Activated naive CD4-positive, alpha-beta T cell treated with anti-CD3 and anti-CD28 coated beads for 36 hours (primary cell): ENCODE measurements at regions not wholly inside any gene's neighbourhood (a gene's known extent, or its start where the extent isn't known, plus 50 kb on each side); places are given as distances from the start of the nearest gene placed in this dataset.

Experiments used
- CTCF ChIA-PET: fragments of 350-600 bp; sonication (Branson Sonifier 250); formaldehyde crosslinking; loops from one replicate; lab custom pipeline; 2021; ENCODE audit warnings: antibody characterized with exemption; lab: Charles Lee
- DNase-seq: peaks from one replicate; pipeline ENCODE4 v3.0.0-alpha.2; 2020
- H3K27ac Mint-ChIP-seq: one replicate; pipeline ENCODE4 v1.8.0; 2021; ENCODE audit warnings: mild to moderate bottlenecking, mixed read lengths
- H3K27me3 Mint-ChIP-seq: one replicate; pipeline ENCODE4 v1.8.0; 2021; ENCODE audit warnings: low read depth, mixed read lengths
- H3K36me3 Mint-ChIP-seq: one replicate; pipeline ENCODE4 v1.8.0; 2021; ENCODE audit warnings: low read depth, mixed read lengths
- H3K4me1 Mint-ChIP-seq: one replicate; pipeline ENCODE4 v1.8.0; 2021; ENCODE audit warnings: low read depth, mixed read lengths
- H3K4me3 Mint-ChIP-seq: one replicate; pipeline ENCODE4 v1.8.0; 2021; ENCODE audit warnings: mild to moderate bottlenecking, moderate library complexity, mixed read lengths
- H3K9me3 Mint-ChIP-seq: one replicate; pipeline ENCODE4 v1.8.0; 2021; ENCODE audit warnings: mixed read lengths
- intact Hi-C: fragments of 100-400 bp; cut with micrococcal nuclease; formaldehyde crosslinking; loops from one replicate; pipeline ENCODE4 v1.15.1; 2023

GRCh38 chr9:86471171-86471815 is 117.1 kb upstream of the TUT7 start:
- Mint-ChIP-seq H3K27ac (no peak overlapping the region), H3K4me3 (no peak overlapping the region), H3K9me3 (no peaks in the 10 kb centered on the region), H3K4me1 (no peaks in the 10 kb centered on the region), H3K36me3 (no peaks in the 10 kb centered on the region), H3K27me3 (peaks cover 16% of the 10 kb centered on the region)
- DNase-seq, result no peak
- intact Hi-C loops, result no loop called here
- CTCF ChIA-PET, result interaction anchor here (0.6 to 0.9 kb wide), 2 partner anchors 9 to 10 kb away, joined by 3 read pairs; no protein-coding TSS in a partner anchor

GRCh38 chr9:86470326-86470725 is 116.1 kb upstream of the TUT7 start:
- H3K9me3 Mint-ChIP-seq, result no peaks in the 10 kb centered on the region
- H3K4me3 Mint-ChIP-seq, result no peak overlapping the region
- DNase-seq, result no peak
- peaks cover 16% of the 10 kb centered on the region for H3K27me3 Mint-ChIP-seq
- intact Hi-C loops, result no loop called here
- no peak overlapping the region for H3K27ac Mint-ChIP-seq
- CTCF ChIA-PET, result interaction anchor here (0.9 kb wide), 1 partner anchor 8 kb away, joined by 3 read pairs; no protein-coding TSS in a partner anchor
- H3K4me1 Mint-ChIP-seq, result no peaks in the 10 kb centered on the region
- no peaks in the 10 kb centered on the region for H3K36me3 Mint-ChIP-seq

- Mint-ChIP-seq H3K9me3 (no peaks in the 10 kb centered on the region), H3K36me3 (no peaks in the 10 kb centered on the region), H3K4me1 (no peaks in the 10 kb centered on the region), H3K4me3 (no peak overlapping the region), H3K27ac (no peak overlapping the region), H3K27me3 (peaks cover 16% of the 10 kb centered on the region)
- intact Hi-C loops, result no loop called here
- CTCF ChIA-PET, result no interaction called here
- DNase-seq, result no peak
Measured at GRCh38 chr9:86469476-86470250, 115.5 kb upstream of the TUT7 start.

GRCh38 chr9:86464242-86464641 is 110.0 kb upstream of the TUT7 start:
- H3K27me3 Mint-ChIP-seq, result peaks cover 6% of the 10 kb centered on the region
- no peak overlapping the region for H3K27ac Mint-ChIP-seq
- intact Hi-C loops, result no loop called here
- H3K36me3 Mint-ChIP-seq, result no peaks in the 10 kb centered on the region
- CTCF ChIA-PET, result no interaction called here
- H3K4me1 Mint-ChIP-seq, result no peaks in the 10 kb centered on the region
- DNase-seq, result no peak
- H3K4me3 Mint-ChIP-seq, result no peak overlapping the region
- no peaks in the 10 kb centered on the region for H3K9me3 Mint-ChIP-seq

GRCh38 chr9:86460216-86461002 is 106.2 kb upstream of the TUT7 start:
- Mint-ChIP-seq H3K36me3 (no peaks in the 10 kb centered on the region), H3K4me3 (no peak overlapping the region), H3K27ac (no peak overlapping the region), H3K4me1 (no peaks in the 10 kb centered on the region), H3K27me3 (no peaks in the 10 kb centered on the region), H3K9me3 (no peaks in the 10 kb centered on the region)
- DNase-seq, result no peak
- intact Hi-C loops, result no loop called here
- CTCF ChIA-PET, result interaction anchor here (0.6 kb wide), 2 partner anchors 886 to 927 kb away, joined by 3 read pairs; no protein-coding TSS in a partner anchor

GRCh38 chr9:86459599-86460155 is 105.5 kb upstream of the TUT7 start:
- intact Hi-C loops, result no loop called here
- Mint-ChIP-seq H3K9me3 (no peaks in the 10 kb centered on the region), H3K36me3 (no peaks in the 10 kb centered on the region), H3K4me1 (no peaks in the 10 kb centered on the region), H3K27ac (no peak overlapping the region), H3K27me3 (no peaks in the 10 kb centered on the region), H3K4me3 (no peak overlapping the region)
- DNase-seq, result no peak
- CTCF ChIA-PET, result interaction anchor here (0.6 kb wide), 1 partner anchor 886 kb away, joined by 3 read pairs; no protein-coding TSS in a partner anchor

- Mint-ChIP-seq H3K4me1 (no peaks in the 10 kb centered on the region), H3K4me3 (no peak overlapping the region), H3K9me3 (no peaks in the 10 kb centered on the region), H3K36me3 (no peaks in the 10 kb centered on the region), H3K27me3 (no peaks in the 10 kb centered on the region), H3K27ac (no peak overlapping the region)
- CTCF ChIA-PET, result no interaction called here
- no peak for DNase-seq
- intact Hi-C loops, result no loop called here
Measured at GRCh38 chr9:86459191-86459590, 105.0 kb upstream of the TUT7 start.

- no peak overlapping the region for H3K27ac Mint-ChIP-seq
- no peaks in the 10 kb centered on the region for H3K4me1 Mint-ChIP-seq
- CTCF ChIA-PET, result no interaction called here
- intact Hi-C loops, result no loop called here
- H3K36me3 Mint-ChIP-seq, result no peaks in the 10 kb centered on the region
- no peaks in the 10 kb centered on the region for H3K27me3 Mint-ChIP-seq
- no peak for DNase-seq
- H3K9me3 Mint-ChIP-seq, result no peaks in the 10 kb centered on the region
- no peak overlapping the region for H3K4me3 Mint-ChIP-seq
Measured at GRCh38 chr9:86458191-86458855, 104.1 kb upstream of the TUT7 start.

GRCh38 chr9:86456416-86456815 is 102.2 kb upstream of the TUT7 start:
- CTCF ChIA-PET, result no interaction called here
- intact Hi-C loops, result no loop called here
- Mint-ChIP-seq H3K27ac (no peak overlapping the region), H3K27me3 (no peaks in the 10 kb centered on the region), H3K4me1 (no peaks in the 10 kb centered on the region), H3K36me3 (no peaks in the 10 kb centered on the region), H3K9me3 (no peaks in the 10 kb centered on the region), H3K4me3 (no peak overlapping the region)
- no peak for DNase-seq

- Mint-ChIP-seq H3K9me3 (no peaks in the 10 kb centered on the region), H3K4me1 (no peaks in the 10 kb centered on the region), H3K27ac (no peak overlapping the region), H3K4me3 (no peak overlapping the region), H3K36me3 (no peaks in the 10 kb centered on the region), H3K27me3 (no peaks in the 10 kb centered on the region)
- CTCF ChIA-PET, result no interaction called here
- no peak for DNase-seq
- intact Hi-C loops, result no loop called here
Measured at GRCh38 chr9:86454701-86455615, 100.7 kb upstream of the TUT7 start.

GRCh38 chr9:86452201-86452828 is 98.1 kb upstream of the TUT7 start:
- Mint-ChIP-seq H3K27me3 (peaks cover 3% of the 10 kb centered on the region), H3K9me3 (no peaks in the 10 kb centered on the region), H3K36me3 (no peaks in the 10 kb centered on the region), H3K27ac (no peak overlapping the region), H3K4me3 (no peak overlapping the region), H3K4me1 (no peaks in the 10 kb centered on the region)
- intact Hi-C loops, result no loop called here
- DNase-seq, result no peak
- CTCF ChIA-PET, result interaction anchor here (1.3 kb wide), 1 partner anchor 18 kb away, joined by 4 read pairs; no protein-coding TSS in a partner anchor
